Endothelial cell (in vitro differentiated cells): ENCODE measurements at regions not wholly inside any gene's neighbourhood (a gene's known extent, or its start where the extent isn't known, plus 50 kb on each side); places are given as distances from the start of the nearest gene placed in this dataset.

ENCODE experiments used
- DNase-seq: peaks from one replicate; pipeline ENCODE4 v3.0.0; 2021; ENCODE audit warnings: low spot score
- H3K27ac Mint-ChIP-seq: one replicate; pipeline ENCODE4 v1.8.0; 2021; ENCODE audit warnings: mixed read lengths, inconsistent platforms; ENCODE audit not compliant: unreplicated experiment
- H3K27me3 Mint-ChIP-seq: one replicate; pipeline ENCODE4 v1.8.0; 2021; ENCODE audit warnings: mild to moderate bottlenecking, moderate library complexity, mixed read lengths, inconsistent platforms; ENCODE audit not compliant: unreplicated experiment
- H3K36me3 Mint-ChIP-seq: one replicate; pipeline ENCODE4 v1.8.0; 2021; ENCODE audit warnings: mild to moderate bottlenecking, low read depth, mixed read lengths, inconsistent platforms; ENCODE audit not compliant: unreplicated experiment
- H3K4me1 Mint-ChIP-seq: one replicate; pipeline ENCODE4 v1.8.0; 2021; ENCODE audit warnings: mild to moderate bottlenecking, mixed read lengths, inconsistent platforms; ENCODE audit not compliant: unreplicated experiment
- H3K4me3 Mint-ChIP-seq: one replicate; pipeline ENCODE4 v1.8.0; 2021; ENCODE audit warnings: mild to moderate bottlenecking, mixed read lengths, inconsistent platforms; ENCODE audit not compliant: unreplicated experiment
- H3K9me3 Mint-ChIP-seq: one replicate; pipeline ENCODE4 v1.8.0; 2021; ENCODE audit warnings: mixed read lengths, inconsistent platforms; ENCODE audit not compliant: unreplicated experiment
- TF ChIP-seq, protein P1 (sequence below): fragments of 200-600 bp; sonication (generic); IDR thresholded peaks from one replicate; pipeline ENCODE4 v1.5.0; 2021; ENCODE audit warnings: antibody characterized with exemption; ENCODE audit not compliant: unreplicated experiment

DNA sequence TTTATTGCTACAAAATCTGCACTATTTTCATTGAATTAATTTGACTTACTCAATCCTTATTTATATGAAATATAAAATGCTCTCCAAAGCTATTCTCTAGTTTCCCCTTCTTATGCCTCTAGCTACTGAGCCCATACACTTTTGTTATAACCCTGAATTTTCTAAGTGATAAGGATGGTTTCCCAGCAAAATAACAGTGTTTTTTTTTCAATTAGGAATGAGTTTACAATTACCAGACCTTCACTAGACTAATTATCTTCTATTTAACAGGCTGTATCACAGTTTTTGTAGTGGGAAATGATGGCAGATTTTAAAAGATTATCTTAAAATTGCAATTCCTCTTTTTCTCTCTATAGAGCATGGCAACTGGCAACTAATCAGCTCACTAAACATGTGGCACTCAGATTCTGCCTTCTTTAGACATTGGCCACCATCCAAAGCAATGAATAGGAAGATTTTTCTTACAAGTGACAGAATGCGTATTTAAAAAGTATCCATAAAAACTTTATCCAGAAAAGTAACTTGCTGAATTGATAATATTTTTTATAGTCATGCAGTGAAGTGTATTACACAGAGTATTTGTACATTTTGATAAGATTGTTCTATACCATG lies 585.7 kb upstream of the ZNF608 start:
- Mint-ChIP-seq H3K36me3 (no peaks in the 10 kb centered on the region), H3K27me3 (peaks cover 3% of the 10 kb centered on the region), H3K9me3 (no peaks in the 10 kb centered on the region), H3K4me1 (peaks cover 5% of the 10 kb centered on the region), H3K4me3 (no peak overlapping the region), H3K27ac (no peak overlapping the region)
- TF ChIP-seq, protein P1, sequence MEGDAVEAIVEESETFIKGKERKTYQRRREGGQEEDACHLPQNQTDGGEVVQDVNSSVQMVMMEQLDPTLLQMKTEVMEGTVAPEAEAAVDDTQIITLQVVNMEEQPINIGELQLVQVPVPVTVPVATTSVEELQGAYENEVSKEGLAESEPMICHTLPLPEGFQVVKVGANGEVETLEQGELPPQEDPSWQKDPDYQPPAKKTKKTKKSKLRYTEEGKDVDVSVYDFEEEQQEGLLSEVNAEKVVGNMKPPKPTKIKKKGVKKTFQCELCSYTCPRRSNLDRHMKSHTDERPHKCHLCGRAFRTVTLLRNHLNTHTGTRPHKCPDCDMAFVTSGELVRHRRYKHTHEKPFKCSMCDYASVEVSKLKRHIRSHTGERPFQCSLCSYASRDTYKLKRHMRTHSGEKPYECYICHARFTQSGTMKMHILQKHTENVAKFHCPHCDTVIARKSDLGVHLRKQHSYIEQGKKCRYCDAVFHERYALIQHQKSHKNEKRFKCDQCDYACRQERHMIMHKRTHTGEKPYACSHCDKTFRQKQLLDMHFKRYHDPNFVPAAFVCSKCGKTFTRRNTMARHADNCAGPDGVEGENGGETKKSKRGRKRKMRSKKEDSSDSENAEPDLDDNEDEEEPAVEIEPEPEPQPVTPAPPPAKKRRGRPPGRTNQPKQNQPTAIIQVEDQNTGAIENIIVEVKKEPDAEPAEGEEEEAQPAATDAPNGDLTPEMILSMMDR = no peak
- DNase-seq = no peak

DNA sequence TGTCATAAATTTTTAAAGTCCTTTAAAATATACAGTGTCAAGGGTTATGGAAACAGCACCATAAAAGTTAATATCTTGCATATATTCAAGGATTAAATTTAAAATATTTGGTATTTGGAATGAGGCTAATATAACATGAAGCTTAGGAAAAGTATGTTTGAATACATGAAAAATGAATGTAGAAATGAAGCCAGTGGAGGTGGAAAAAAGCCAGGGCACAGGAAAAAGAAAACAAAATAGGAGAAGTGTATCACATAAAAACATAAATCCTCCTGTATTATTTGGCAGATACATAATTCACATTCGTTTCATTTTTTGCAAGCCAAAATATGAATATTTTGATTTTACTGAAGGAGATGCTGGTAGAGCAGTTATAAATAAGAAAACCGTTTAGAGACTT lies 587.0 kb upstream of the ZNF608 start:
- DNase-seq = no peak
- TF ChIP-seq, protein P1 = no peak
- Mint-ChIP-seq H3K9me3 (no peaks in the 10 kb centered on the region), H3K27me3 (peaks cover 3% of the 10 kb centered on the region), H3K4me3 (no peak overlapping the region), H3K36me3 (no peaks in the 10 kb centered on the region), H3K27ac (no peak overlapping the region), H3K4me1 (peaks cover 5% of the 10 kb centered on the region)

DNA sequence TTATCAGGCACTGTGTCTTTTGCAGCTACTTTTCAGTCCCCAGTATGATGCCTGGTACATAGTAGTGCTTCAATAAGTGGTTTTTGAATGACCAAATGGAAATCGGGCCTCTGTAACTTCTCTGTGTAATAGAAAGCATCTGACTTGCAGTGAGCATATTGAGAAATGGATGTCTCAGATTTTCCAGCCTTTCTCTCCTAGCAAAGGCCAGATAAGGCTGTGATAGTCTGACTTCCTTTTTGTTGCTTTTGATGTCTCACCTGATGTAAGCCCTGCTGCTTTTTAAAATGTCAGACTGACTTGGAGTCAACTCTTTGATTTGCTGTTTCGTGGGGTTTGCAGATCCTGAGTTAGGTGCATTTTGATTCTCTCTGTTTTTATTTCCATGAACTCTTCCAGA lies 590.0 kb upstream of the ZNF608 start:
- TF ChIP-seq, protein P1 = no peak
- Mint-ChIP-seq H3K9me3 (no peaks in the 10 kb centered on the region), H3K27me3 (peaks cover under 1% of the 10 kb centered on the region), H3K27ac (no peak overlapping the region), H3K36me3 (no peaks in the 10 kb centered on the region), H3K4me1 (peaks cover 2% of the 10 kb centered on the region), H3K4me3 (no peak overlapping the region)
- DNase-seq = no peak

DNA sequence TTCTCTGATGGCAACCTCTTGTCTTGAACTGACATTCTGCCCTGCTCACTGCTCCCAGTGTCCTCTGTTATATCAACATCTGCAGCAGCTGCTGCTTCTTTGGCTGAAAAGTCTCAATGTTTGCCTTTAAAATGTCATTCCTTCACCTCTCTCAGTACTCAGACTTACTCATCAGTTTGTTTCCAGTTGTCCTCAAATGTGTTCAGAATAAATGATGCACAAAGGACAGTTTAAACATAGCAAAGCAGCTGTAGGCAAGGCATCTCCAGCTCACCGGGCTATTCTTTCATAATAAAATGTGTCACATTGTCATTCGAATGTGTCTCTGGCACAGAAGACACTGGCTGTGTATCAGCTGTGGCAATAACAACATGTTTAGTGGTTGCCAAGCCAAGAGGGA lies 590.9 kb upstream of the ZNF608 start:
- Mint-ChIP-seq H3K27ac (no peak overlapping the region), H3K36me3 (no peaks in the 10 kb centered on the region), H3K9me3 (no peaks in the 10 kb centered on the region), H3K4me1 (no peaks in the 10 kb centered on the region), H3K4me3 (no peak overlapping the region), H3K27me3 (no peaks in the 10 kb centered on the region)
- TF ChIP-seq, protein P1 = no peak
- DNase-seq = no peak

DNA sequence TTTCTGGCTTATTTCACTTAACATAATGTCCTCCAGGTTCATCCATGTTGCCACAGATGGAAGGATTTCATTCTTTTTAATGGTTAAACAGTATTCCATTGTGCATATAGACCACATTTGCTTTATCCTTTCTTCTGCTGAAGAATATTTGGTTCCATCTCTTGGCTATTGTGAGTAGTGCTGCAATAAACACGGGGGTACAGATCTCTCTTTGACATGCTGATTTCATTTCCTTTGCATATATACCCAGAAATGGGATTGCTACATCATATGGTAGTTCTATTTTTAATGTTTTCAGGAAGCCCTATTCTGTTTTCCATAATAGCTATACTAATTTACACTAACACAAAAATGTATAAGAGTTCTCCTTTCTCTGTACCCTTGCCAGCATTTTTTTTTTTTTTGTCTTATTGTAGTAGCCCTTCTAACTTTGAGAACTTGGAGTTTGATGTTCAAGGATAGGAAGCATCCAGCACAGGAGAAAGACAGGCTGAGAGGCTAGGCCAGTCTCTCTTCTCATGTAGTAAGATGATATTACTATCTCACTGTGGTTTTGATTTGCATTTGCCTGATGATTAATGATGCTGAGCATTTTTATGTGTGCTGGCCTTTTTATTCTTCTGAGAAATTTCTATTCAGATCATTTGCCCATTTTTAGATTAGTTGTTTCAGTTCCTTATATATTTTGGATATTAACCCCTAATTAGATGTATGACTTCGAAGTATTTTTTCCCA lies 592.2 kb upstream of the ZNF608 start:
- no peaks in the 10 kb centered on the region for H3K27me3 Mint-ChIP-seq
- TF ChIP-seq, protein P1 = no peak
- no peak for DNase-seq
- H3K27ac Mint-ChIP-seq = no peak overlapping the region
- no peaks in the 10 kb centered on the region for H3K4me1 Mint-ChIP-seq
- H3K36me3 Mint-ChIP-seq = peaks cover 1% of the 10 kb centered on the region
- no peak overlapping the region for H3K4me3 Mint-ChIP-seq
- no peaks in the 10 kb centered on the region for H3K9me3 Mint-ChIP-seq
